HG03196 (cell line): ENCODE measurements at regions not wholly inside any gene's neighbourhood (a gene's known extent, or its start where the extent isn't known, plus 50 kb on each side); places are given as distances from the start of the nearest gene placed in this dataset.

Source experiments
- ATAC-seq: cut with Tn5 transposase; IDR thresholded peaks from one replicate; pipeline ENCODE4 v1.9.1; 2021; ENCODE audit not compliant: unreplicated experiment

DNA sequence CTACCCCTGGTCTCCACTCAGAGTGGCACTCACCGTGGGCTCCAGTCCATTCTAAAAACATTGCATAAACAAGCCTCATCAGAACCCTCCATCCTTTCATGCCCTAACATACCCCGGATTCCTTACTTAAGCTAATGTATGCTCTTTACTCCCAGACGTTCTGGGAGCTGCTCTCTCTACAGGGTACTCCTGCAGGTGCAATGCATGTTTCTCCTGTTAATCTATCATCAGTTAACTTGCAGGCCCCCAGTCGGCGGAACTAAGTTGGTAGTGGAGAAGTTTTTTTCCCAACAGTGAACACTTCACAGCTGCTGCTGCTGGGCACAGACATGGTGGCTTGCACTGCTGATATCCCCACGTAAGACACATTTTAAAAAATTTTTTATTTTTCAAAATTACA lies 161.6 kb upstream of the FAT1 start:
- no peak for ATAC-seq

DNA sequence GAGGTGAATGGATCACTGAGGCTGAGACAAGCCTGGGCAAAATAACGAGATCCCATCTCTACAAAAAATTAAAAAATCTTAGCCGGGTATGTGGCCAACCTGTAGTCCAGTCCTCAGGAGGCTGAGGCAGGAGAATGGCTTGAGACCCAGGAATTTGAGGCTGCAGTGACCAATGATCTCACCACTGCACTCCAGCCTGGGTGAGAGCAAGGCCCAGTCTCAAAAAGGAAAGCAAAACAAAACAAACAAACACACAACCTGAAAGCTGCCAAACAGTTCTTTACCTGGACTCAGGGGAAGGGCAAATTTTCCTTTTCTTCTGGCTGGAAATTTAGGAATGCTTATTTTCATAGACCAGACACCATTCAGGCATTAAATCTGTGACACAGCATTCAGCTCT lies 163.1 kb upstream of the FAT1 start:
- ATAC-seq, result no peak

DNA sequence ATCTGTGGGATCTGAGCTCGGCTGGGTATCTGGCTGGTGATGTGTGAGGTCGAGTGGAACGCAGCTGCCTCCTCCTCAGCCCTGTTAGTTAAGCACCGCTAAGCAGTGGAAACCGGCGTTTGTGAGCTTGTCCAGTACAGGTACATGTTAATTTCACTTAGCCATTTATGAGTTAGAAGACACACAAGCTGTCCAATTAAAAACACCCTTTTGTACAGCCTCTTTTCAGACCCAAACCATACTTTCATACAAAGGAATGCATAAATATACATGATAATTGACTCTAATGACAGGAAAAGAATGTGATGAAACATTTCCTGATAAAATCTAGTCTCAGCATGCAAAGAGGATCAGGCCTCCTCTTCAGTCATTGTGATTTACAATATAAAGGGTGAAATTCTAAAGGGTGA lies 163.6 kb upstream of the FAT1 start:
- no peak for ATAC-seq

DNA sequence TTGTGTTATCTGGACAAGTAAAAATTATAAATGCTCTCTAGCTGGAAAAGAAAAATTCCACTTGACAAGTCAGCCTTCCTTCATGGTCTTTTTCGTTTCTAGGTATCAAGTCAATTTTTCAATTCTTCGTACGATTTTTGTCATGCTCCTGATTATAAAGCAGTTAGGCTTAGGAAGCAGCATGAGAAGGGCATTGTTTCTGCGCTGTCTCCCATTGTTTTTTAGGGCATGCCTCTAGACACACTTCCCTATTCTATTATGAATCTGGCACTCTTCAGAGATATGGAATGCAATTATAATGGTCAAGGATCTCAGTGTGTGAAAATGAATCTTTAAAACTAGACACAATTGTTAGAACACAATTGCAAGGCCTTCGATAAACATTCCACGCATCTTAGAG lies 164.1 kb upstream of the FAT1 start:
- no peak for ATAC-seq

DNA sequence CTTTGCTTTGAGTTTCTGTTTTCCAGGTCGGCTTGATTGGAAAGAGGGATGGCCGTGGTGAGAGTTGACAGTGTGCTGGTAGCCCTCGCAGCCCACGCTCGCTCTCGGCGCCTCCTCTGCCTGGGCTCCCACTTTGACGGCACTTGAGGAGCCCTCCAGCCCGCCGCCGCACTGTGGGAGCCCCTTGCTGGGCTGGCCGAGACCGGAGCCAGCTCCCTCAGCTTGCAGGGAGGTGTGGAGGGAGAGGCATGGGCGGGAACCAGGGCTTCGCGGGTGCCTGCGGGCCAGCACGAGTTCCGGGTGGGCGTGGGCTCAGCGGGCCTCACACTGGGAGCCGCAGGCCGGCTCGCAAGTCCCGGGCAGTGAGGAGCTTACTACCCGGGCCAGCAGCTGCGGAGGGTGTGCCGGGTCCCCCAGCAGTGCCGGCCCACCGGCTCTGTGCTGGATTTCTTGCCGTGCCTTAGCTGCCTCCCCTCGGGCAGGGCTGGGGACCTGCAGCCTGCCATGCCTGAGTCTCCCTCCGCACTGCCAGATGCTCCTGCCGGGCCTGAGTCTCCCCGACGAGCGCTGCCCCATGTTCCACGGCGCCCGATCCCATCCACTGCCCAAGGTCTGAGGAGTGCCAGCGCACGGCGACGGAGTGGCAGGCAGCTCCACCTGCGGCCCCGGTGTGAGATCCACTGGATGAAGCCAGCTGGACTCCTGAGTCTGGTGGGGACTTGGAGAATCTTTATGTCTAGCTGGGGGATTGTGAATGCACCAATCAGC lies 166.4 kb upstream of the FAT1 start:
- ATAC-seq, result no peak

DNA sequence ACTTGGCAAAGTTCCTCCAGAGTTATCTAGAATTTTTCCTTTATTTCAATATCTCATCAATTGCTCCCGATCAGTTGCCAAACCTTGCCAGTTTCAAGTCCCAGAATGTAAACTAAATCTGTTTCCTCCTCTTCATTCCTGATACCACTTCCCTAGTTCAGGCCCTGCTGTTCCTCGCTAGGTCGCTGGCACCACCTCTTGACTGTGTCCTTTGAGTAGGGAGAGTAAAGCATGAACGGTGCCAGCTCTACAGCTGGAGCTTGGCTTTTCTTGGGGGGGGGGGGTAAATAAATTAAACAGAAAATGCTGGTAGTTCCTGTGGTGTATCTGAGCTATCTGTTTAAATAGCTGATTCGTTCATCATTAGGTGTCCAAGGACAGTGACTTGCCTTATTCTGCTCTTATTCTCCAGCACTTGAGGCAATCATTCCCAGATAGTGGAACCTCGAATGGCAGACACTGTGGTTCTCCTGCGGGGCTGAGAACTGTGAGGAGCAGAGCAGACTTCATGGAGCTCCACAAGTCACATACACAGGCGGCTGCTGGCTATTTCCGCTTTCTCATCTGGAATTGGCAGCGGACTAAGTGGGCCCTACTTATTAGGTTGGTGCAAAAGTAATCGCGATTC lies 168.3 kb upstream of the FAT1 start:
- ATAC-seq, result no peak

DNA sequence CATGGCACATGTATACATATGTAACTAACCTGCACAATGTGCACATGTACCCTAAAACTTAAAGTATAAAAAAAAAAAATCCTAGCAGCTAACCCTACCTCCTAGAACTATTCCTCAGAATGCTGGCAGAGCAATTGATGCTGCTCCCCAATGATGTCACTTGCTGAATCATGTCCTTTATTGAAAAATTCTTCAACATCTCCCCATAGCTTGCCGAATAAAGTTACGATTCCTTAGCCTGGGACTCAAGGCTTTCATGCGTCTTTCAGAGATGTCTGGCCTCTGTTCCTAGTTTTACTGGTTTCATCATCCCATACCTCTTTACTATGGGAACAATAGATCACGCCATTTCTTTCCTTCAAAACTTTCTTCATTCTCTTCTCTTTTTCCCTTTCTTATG lies 174.7 kb upstream of the FAT1 start:
- ATAC-seq, result no peak

DNA sequence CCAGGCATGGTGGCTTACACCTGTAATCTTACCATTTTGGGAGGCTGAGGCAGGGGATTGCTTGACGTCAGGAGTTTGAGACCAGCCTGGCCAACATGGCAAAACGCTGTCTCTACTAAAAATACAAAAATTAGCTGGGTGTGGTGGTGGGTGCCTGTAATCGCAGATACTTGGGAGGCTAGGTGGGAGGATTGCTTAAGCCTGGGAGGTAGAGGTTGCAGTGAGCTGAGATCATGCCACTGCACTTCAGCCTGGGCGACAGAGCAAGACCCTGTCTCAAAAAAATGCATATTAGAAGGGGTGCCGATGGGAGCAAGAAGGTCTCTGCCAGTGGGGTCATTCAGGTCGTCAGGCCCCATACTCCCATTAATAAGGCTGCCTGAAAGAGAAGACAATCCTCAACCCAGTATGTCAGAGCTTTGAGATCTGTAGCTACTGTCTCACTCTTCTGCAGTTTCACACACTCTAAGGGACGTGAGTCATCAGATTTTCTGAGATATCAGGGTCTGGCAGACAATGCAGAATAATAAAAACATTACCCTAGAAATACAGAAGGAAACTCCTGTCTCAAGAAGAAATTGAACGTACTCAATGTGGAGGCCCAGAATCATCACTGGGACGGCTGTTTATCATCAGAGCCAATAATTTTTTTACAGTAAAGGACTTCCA lies 176.7 kb upstream of the FAT1 start:
- no peak for ATAC-seq

DNA sequence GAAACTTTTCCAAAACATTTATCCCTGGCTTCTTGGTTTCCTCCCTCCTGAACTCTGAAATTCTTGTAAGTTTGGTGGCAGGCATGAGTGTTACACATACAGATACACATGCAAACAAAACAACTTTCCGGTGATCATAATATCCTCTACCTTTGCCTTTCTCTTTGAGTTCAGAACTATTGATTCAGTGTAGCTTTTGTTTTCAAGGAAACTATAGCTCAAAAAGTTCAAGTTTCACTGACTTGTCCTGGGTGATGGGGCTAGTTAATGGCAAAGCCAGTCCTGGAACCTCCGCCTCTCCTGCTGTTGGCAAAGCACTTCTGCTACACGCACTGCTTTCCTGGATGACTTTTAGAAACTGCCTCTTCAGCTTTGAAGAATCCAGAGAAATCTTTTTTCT lies 177.3 kb upstream of the FAT1 start:
- no peak for ATAC-seq

DNA sequence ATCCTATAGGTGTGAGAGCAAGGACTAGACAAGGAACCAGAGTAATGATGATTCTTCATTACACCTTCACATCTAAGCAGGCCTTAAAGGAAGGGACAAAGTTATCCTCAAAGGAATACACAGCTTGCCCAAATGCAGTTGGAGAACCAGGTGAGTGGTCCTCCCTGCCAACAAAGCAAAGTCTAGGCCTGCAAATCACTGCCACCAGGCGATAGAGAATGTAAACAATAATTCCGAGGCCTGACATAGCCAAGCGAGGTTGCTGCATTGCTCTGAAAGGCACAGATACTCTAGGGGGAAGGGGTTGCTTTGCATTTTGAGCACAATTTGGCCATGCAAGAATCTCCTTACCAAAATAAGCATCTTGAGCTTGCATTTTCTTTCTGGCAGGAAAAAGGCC lies 178.2 kb upstream of the FAT1 start:
- no peak for ATAC-seq

DNA sequence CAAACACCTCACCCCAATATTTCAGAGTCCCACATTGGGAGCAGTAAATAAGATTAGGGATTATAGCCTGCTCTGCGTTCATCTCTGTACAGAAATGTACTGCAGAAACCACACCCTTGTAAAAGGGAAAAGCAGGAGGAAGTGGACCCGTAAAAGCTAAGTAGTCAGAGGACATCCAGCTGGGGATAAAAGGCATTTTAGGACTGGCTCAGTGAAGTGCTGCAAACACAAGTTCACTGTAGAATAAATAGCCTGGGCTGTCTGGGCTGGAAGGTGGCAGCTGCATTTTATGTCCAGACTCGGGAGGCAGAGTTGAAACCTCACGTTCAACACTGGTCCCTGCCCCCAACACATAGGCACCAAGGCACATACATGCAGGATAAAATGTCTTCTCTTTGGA lies 178.7 kb upstream of the FAT1 start:
- ATAC-seq, result no peak

DNA sequence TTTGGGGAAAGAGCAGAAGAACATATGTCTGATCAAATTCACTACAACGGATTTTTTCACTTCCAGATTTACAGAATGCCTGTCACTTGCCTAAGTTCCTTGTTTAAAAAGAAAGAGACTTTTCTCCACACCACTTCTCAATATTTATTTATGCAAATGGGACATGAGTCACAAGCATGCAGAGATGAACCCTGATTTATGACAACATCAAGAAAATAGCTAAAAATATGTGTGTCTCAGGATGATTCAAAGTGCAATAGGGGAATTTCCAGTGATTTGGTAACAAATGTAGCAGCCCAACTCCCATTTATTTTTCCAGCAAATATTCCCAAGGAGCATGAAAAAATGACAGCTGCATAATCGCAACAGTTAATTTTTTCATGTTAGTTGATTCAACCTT lies 180.4 kb upstream of the FAT1 start:
- ATAC-seq, result no peak

DNA sequence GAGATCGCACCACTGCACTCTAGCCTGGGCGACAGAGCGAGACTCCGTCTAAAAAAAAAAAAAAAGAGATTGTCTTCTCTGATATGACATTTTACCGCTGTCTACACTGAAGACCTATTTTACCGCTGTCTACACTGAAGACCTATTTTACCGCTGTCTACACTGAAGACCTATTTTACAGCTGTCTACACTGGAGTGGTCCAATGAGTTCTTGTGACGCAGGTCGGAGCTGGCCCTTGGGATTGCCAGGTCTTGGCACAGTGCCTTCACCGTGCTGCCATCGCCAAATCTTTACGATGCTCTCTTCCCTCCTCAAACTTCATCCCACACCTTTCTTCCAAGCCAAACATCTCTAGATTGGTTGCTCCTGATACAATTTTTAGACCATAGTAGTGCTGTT lies 183.1 kb upstream of the FAT1 start:
- no peak for ATAC-seq

DNA sequence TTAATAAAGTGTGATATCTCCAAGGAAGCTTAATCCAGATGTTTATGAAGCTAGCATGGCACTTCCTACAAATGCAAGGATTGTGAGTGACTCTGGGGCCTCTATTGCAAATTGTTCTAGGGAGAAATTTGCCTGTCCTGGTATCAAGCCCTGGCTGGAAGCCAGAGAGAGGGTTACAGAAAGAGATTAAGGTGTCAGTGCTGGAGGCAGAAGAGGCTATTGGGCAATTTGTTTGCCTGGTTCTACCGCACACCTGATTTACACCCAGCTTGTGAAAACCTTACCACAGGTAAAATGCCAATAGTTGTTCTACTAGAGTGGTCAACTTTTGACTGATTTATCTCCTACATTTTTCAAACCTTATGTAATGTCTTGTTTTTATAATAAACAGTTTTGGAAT lies 186.7 kb upstream of the FAT1 start:
- no peak for ATAC-seq

DNA sequence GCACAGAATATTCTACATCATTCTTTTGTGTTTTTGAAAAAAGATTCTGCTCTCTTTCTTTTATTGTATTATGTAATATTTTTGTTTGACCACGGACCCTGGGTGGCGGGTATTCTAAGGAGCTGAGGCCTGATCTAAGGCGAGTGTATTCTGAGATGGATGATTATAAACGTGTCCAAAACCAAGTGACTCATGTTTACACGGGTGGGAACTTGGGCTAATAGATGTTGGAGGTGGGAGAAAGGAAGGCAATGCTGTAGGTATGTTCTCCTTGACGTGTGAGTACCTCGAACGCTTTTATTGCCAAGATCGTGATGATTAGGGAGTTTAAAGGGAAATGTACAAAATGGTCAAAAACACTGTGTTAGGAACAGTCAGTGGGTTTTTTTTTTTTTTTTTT lies 188.9 kb upstream of the FAT1 start:
- ATAC-seq, result no peak

DNA sequence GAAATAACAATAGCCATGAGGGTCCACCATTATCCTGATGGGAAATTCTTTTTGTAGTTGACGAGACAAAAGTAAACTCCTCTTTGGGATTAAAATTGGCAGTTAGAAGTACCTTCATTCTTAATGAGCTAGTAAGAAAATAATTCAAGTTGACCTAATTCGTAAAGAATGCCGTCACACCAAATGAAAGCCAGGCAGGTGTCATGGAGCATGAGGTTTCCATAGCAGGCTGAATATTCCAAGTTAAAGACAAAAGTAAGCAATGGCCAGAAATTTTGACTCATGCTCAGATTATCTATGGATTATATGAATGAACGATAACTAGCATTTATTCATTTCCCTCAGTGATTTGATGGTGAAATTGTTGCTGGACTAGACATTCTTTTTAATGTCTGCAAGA lies 192.2 kb upstream of the FAT1 start:
- ATAC-seq, result no peak

DNA sequence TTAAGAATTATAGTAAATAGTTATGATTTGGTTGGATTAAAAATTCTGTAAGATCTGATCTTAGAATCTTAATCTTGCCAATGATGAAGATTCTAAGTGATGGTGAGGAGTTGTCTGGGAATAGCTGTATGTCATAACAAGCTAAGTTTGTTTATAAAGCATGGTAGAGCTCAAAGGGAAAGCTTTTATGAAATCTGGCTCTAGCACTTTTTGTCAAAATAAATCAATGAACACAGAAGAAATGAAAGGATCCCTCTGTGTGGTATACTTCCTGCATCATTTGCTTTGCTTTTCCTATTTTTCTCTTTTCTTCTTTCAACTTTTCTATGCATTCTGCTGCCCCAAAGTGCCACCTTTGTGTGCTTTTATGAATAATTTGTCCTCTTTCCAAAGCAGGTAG lies 193.5 kb upstream of the FAT1 start:
- no peak for ATAC-seq

DNA sequence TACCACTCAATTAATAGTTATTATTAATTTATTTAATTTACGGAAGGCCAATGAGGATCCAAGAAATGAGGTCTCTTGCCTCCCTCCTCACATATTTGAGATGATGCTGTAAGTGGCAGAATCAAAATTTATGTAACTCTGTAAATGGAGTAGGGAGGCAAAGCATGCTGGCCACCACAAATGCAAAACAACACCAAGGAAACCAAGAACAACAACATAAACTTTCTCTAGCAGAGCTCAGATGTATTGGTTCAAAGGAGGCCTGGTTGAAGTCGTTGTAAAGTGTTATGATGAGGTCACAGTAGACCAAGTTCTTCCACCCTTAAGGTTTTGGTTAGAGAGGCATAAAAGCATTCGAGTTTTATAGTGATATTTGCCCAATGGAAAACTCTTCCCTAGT lies 194.8 kb upstream of the FAT1 start:
- no peak for ATAC-seq

DNA sequence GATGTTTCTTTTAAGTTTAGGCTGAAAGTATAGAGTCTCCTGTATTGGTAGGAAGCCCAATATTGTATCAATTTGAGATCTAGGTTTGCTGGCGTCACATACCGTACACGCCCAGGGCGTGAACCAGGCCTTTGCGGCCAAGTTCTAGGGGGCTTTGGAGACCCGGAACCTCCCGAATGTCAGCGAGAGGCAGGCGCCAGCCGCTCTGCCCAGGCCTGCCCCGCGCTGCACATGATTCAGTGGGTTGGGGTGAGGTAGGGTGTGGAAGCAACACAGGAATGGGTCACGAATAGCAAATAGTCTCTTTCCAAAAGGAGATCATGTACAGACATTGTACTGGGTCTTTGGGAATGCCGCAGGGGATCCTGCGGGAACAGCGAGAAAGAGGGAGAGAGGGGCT lies 195.7 kb upstream of the FAT1 start:
- ATAC-seq, result no peak

DNA sequence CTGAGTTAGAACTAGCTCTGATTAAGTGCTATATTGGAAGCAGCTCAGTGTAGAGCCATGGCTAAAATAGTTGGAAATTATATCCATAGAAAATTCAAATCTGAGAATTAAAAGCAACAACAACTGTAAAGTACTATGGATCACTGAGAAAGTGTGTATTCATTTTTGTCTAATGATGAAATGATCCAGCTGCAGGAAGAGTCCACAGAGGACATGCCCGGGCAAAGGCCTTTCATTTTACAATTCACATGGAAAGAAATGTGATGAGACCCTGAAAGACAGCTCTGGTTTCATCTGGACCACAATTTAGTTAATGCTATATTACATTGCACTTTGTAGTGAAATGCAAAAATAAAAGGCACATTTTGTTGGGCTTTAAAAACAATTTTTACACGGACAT lies 196.8 kb upstream of the FAT1 start:
- no peak for ATAC-seq

DNA sequence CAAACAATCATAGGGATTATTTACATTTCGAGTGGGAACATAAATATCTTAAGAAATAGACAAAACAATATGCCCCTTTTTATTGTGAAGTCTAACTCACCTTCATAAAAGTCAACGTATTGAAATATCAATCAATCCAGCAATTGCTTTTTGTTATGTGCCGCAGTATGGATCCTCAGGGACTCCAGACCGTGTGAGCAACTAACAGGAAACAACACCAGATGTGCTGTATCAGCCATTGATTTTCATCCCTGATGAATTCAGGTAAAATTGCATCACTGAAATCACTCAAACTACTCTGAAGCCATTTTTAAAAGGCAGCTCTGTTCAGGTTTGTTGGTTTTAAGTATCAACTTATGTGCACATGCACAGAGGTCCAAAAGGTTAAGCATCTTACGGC lies 197.3 kb upstream of the FAT1 start:
- no peak for ATAC-seq

DNA sequence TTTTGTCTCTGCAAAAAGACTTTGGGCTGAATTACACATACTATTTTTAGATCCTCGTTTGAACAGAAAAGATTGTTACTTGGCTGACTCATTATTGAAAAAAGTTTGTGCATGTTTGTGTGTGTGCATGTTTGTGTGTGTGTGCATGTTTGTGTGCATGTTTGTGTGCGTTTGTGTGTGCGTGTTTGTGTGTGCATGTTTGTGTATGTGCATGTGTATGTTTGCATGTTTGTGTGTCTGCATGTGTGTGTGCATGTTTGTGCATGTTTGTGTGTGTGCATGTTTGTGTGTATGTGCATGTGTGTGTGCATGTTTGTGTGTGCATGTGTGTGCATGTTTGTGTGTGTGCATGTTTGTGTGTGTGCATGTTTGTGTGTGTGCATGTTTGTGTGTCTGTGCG lies 201.1 kb upstream of the FAT1 start:
- no peak for ATAC-seq

DNA sequence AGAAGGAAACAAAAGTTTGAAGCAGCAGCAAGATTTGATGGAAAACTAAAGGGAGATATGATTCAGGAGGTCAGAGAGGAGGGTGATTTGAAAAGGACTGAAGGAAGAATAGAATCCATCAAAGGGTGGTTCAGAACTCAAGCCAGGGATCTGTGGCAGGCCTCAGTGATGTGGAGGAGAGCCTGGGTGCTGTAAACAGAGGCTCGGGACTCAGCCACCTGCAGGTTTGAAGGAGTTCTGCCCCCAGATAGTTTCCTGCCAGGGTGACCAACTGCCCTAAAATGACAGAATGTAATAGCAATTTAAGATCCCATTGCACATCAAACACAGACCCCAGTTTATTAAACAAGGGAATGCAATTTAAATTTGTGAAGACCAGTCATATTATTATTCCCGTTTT lies 204.0 kb upstream of the FAT1 start:
- ATAC-seq, result no peak
